B cell (primary cell): ENCODE measurements at regions not wholly inside any gene's neighbourhood (a gene's known extent, or its start where the extent isn't known, plus 50 kb on each side); places are given as distances from the start of the nearest gene placed in this dataset.

ENCODE experiments used
- ATAC-seq: fragments of 200-7000 bp; cut with Tn5 transposase; one replicate; pipeline ENCODE4 v1.10.0; 2021; ENCODE audit warnings: low read depth, mild to moderate bottlenecking, moderate number of reproducible peaks, moderate library complexity
- CTCF ChIA-PET: fragments of 350-600 bp; sonication (Branson Sonifier 250); formaldehyde crosslinking; loops from one replicate; lab custom pipeline; 2021; ENCODE audit warnings: antibody characterized with exemption, inconsistent platforms; lab: Charles Lee
- POLR2A ChIA-PET: fragments of 350-600 bp; sonication (Branson Sonifier 250); formaldehyde crosslinking; loops from one replicate; lab custom pipeline; 2021; ENCODE audit warnings: antibody characterized with exemption; lab: Charles Lee
- DNase-seq: peaks from one replicate; pipeline ENCODE4 v3.0.0; 2013
- H2AFZ ChIP-seq: 2 replicates; pipeline ENCODE4 v1.6.1; 2012; ENCODE audit warnings: mild to moderate bottlenecking, low read depth, low read length; ENCODE audit not compliant: insufficient read depth, poor library complexity, severe bottlenecking
- H3K27ac ChIP-seq, 2 donors: 1 replicate in 1 of 2; 2 replicates in 1 of 2; pipeline ENCODE4 v1.5.1; 2012 to 2013; ENCODE audit warnings: low read length in 2 of 2, mild to moderate bottlenecking in 2 of 2, moderate library complexity in 1 of 2
- H3K27me3 ChIP-seq, 4 experiments: fragments of 200-600 bp in 1 of 4; sonication (generic) in 1 of 4; replicated peaks in 1 of 4; 1 replicate in 2 of 4; 2 replicates in 2 of 4; pipeline versions ENCODE4 v1.6.1 to v1.7.0; 2013 to 2016; ENCODE audit warnings: low read length in 3 of 4, mild to moderate bottlenecking in 2 of 4, mixed read lengths in 1 of 4, moderate library complexity in 1 of 4; ENCODE audit not compliant: insufficient read depth in 4 of 4, control insufficient read depth in 3 of 4; ENCODE audit errors: control extremely low read depth in 1 of 4
- H3K36me3 ChIP-seq, 2 experiments: replicated peaks in 1 of 2; 1 replicate in 1 of 2; 2 replicates in 1 of 2; pipeline versions ENCODE4 v1.6.1 to v1.7.1; 2013; ENCODE audit warnings: low read length in 1 of 2; ENCODE audit not compliant: insufficient read depth in 2 of 2, control insufficient read depth in 1 of 2; ENCODE audit errors: control extremely low read depth in 1 of 2, extremely low read depth in 1 of 2
- H3K4me1 ChIP-seq, 2 donors: fragments of 200-600 bp in 1 of 2; sonication (generic) in 1 of 2; 1 replicate in 1 of 2; 2 replicates in 1 of 2; pipeline versions ENCODE4 v1.5.1 to v1.6.1; 2013 to 2017; ENCODE audit warnings: low read length in 2 of 2; ENCODE audit not compliant: control insufficient read depth in 2 of 2, insufficient read depth in 2 of 2
- H3K4me2 ChIP-seq: replicated peaks from 2 replicates; pipeline ENCODE3; 2012; ENCODE audit warnings: mild to moderate bottlenecking, low read depth, low read length; ENCODE audit not compliant: poor library complexity, severe bottlenecking
- H3K4me3 ChIP-seq, 5 experiments: fragments of 200-600 bp in 1 of 5; sonication (generic) in 1 of 5; 1 replicate in 3 of 5; 2 replicates in 2 of 5; pipeline versions ENCODE4 v1.5.1 to v1.7.0; 2011 to 2016; ENCODE audit warnings: low read length in 4 of 5, mild to moderate bottlenecking in 4 of 5, low read depth in 2 of 5, control low read depth in 1 of 5, moderate library complexity in 1 of 5; ENCODE audit not compliant: insufficient read depth in 1 of 5; ENCODE audit errors: control extremely low read depth in 1 of 5, extremely low read depth in 1 of 5
- H3K79me2 ChIP-seq: fragments of 200-600 bp; sonication (generic); one replicate; pipeline ENCODE4 v1.6.0; 2016; ENCODE audit warnings: low read length; ENCODE audit not compliant: control insufficient read depth, insufficient read depth
- H3K9ac ChIP-seq: fragments of 200-600 bp; sonication (generic); 2 replicates; pipeline ENCODE4 v1.6.1; 2017; ENCODE audit warnings: mild to moderate bottlenecking, low read length, moderate library complexity
- H3K9me3 ChIP-seq, 3 donors: one replicate each; pipeline versions ENCODE4 v1.6.1 to v1.7.1; 2013; ENCODE audit warnings: low read length in 2 of 3; ENCODE audit not compliant: control insufficient read depth in 2 of 3, insufficient read depth in 1 of 3; ENCODE audit errors: control extremely low read depth in 1 of 3
- H4K20me1 ChIP-seq: 2 replicates; pipeline ENCODE4 v1.6.0; 2012; ENCODE audit warnings: mild to moderate bottlenecking, low read length; ENCODE audit not compliant: insufficient read depth, control insufficient read depth, poor library complexity, severe bottlenecking
- H3K27ac Mint-ChIP-seq: one replicate; pipeline ENCODE4 v1.8.0; 2021; ENCODE audit warnings: mixed read lengths
- H3K27me3 Mint-ChIP-seq: one replicate; pipeline ENCODE4 v1.8.0; 2021; ENCODE audit warnings: mixed read lengths
- H3K4me1 Mint-ChIP-seq: one replicate; pipeline ENCODE4 v1.8.0; 2021; ENCODE audit warnings: mixed read lengths
- H3K4me3 Mint-ChIP-seq: one replicate; pipeline ENCODE4 v1.8.0; 2021; ENCODE audit warnings: mixed read lengths
- H3K9me3 Mint-ChIP-seq: one replicate; pipeline ENCODE4 v1.8.0; 2022; ENCODE audit warnings: mixed read lengths; ENCODE audit not compliant: insufficient read depth
- CTCF ChIP-seq: fragments of 200-600 bp; IDR thresholded peaks from one replicate; pipeline ENCODE4 v1.8.0; 2022; ENCODE audit warnings: antibody characterized with exemption, mild to moderate bottlenecking
- EZH2 ChIP-seq: IDR thresholded peaks from 2 replicates; pipeline ENCODE4 v1.6.1; 2012; ENCODE audit warnings: borderline replicate concordance, low read depth, mild to moderate bottlenecking, moderate library complexity, low read length; ENCODE audit not compliant: insufficient read depth, poor library complexity, severe bottlenecking
- WGBS: methylation state at CpG from one replicate; pipeline ENCODE4 v1.1.5; 2013; ENCODE audit warnings: missing lambda C conversion rate; ENCODE audit not compliant: insufficient coverage; 5-methylcytosine and 5-hydroxymethylcytosine counted together
- intact Hi-C: fragments of 100-400 bp; cut with micrococcal nuclease; formaldehyde crosslinking; loops from one replicate; pipeline ENCODE4 v1.10.0; 2022

- H3K9me3 ChIP-seq, result no peaks in the 10 kb centered on the region
- no peak overlapping the region for H3K4me2 ChIP-seq
- no peaks in the 10 kb centered on the region for H3K4me1 ChIP-seq
- no peaks in the 10 kb centered on the region for H4K20me1 ChIP-seq
- DNase-seq, result no peak
- H3K9me3 Mint-ChIP-seq, result no peaks in the 10 kb centered on the region
- H2AFZ ChIP-seq, result no peak overlapping the region
- no peak overlapping the region for H3K27ac Mint-ChIP-seq
- H3K4me1 Mint-ChIP-seq, result no peaks in the 10 kb centered on the region
- ChIA-PET POLR2A (no interaction called here), CTCF (no interaction called here)
- 91% methylated on average over 3 of the region's 6 CpGs for WGBS
- H3K27me3 Mint-ChIP-seq, result no peaks in the 10 kb centered on the region
- intact Hi-C loops, result no loop called here
- H3K36me3 ChIP-seq, result no peaks in the 10 kb centered on the region
- TF ChIP-seq EZH2 (no peak), CTCF (no peak)
- no peak overlapping the region for H3K4me3 ChIP-seq
- no peaks in the 10 kb centered on the region for H3K27me3 ChIP-seq
- no peak overlapping the region for H3K4me3 Mint-ChIP-seq
- no peaks in the 10 kb centered on the region for H3K79me2 ChIP-seq
- no peak overlapping the region for H3K27ac ChIP-seq
- no peak for ATAC-seq
- H3K9ac ChIP-seq, result no peak overlapping the region
These were observed 103.2 kb downstream of the MSX2 start for GRCh38 chr5:174827558-174827957.

DNA sequence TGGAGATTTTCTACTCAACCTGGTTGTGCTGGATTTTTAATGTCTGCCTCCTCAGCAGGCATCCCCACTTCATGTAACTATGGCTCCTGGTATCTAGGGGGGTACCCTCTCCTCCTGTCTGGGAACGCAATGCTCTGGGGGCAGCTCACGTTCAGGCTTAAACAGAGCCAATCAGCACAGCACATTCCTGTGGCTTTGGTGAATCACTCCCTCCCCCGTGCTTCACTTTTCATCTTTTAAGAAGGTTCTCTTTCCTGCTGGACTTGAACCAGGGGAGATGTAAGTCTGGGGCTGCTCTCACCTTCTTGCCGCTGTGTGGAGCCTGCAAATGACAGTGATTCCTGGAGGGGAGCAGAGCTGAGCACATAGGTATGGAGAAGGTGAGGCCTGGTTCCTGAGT, 101.2 kb downstream of the MSX2 start:
- H3K9me3 ChIP-seq, result peaks cover 0 to 4% (median 0%) of the 10 kb centered on the region in 3 donors
- H3K4me3 Mint-ChIP-seq, result no peak overlapping the region
- H3K36me3 ChIP-seq, result no peaks in the 10 kb centered on the region
- no peak overlapping the region for H3K4me3 ChIP-seq
- H3K4me1 Mint-ChIP-seq, result no peaks in the 10 kb centered on the region
- ATAC-seq (no peak), DNase-seq (no peak)
- H3K9me3 Mint-ChIP-seq, result no peaks in the 10 kb centered on the region
- no peaks in the 10 kb centered on the region for H3K27me3 Mint-ChIP-seq
- CTCF ChIA-PET, result no interaction called here
- no peak overlapping the region for H2AFZ ChIP-seq
- no peak overlapping the region for H3K27ac Mint-ChIP-seq
- WGBS, result 89% methylated on average over 3 of the region's 4 CpGs
- no peaks in the 10 kb centered on the region for H4K20me1 ChIP-seq
- no peak overlapping the region for H3K27ac ChIP-seq
- H3K4me1 ChIP-seq, result no peaks in the 10 kb centered on the region
- H3K4me2 ChIP-seq, result no peak overlapping the region
- POLR2A ChIA-PET, result no interaction called here
- intact Hi-C loops, result no loop called here
- no peaks in the 10 kb centered on the region for H3K79me2 ChIP-seq
- no peaks in the 10 kb centered on the region for H3K27me3 ChIP-seq
- H3K9ac ChIP-seq, result no peak overlapping the region
- no peak for TF ChIP-seq EZH2
- no peak for TF ChIP-seq CTCF
